T-helper 9 cell (primary cell): ENCODE measurements at regions not wholly inside any gene's neighbourhood (a gene's known extent, or its start where the extent isn't known, plus 50 kb on each side); places are given as distances from the start of the nearest gene placed in this dataset.

Source experiments
- DNase-seq: peaks from one replicate; pipeline ENCODE4 v3.0.0-alpha.2; 2020

DNA sequence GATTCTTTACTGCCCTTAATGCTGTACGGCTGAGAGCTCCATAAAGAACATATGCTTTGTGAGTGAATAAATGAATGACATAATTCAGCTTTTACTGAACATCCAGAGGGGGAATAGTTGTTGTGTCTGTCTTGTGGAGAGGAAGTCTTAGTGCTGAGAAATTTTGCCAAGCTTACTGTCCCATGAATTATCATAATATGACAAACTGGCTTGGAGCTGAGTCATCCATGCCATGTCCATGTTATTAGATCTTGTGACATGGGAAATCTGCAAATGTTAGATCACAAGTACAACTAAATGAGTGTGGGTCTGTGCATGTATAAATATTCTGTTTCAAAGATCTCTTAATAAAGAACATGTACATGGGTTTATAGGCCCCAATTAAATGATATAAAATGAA is 350.4 kb downstream of the BMP4 start:
- no peak for DNase-seq

DNA sequence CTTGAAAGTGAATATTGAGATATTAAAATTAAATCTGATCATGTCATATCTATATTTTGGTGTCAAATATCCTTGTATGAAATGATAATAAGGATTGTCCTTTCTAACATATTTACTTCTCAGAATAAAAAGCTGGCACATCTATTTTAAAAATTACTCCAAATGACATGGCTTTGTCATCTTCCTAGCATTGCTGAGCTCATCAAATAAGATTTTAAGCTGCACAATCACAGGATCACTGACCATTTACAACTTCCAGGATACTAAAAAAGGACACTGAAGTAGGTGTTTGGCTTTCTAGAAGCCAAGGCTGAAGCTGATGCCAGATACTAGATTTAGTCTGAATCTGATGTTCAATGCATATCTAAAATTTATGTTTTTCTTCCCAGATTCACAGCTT is 351.1 kb downstream of the BMP4 start:
- DNase-seq, result no peak

DNA sequence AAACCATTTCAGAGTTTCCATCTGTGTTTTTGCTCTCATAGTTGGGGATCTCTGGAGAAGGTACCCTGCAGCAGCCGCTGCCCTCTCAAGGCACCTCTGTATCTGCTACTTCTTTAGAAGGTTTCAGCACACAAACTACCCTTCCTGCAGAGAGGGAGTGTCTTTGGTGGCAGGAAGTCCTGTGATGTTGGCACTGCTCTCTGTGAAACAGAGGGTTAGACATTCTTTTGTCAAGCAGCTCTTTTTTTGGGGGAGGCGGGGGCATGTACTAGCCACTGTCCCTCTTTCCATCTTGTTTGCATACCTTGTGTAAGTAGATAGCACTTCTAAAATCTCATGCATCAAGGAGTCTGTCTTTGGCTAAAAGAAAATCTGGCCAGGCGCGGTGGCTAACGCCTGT is 352.6 kb downstream of the BMP4 start:
- DNase-seq, result no peak

DNA sequence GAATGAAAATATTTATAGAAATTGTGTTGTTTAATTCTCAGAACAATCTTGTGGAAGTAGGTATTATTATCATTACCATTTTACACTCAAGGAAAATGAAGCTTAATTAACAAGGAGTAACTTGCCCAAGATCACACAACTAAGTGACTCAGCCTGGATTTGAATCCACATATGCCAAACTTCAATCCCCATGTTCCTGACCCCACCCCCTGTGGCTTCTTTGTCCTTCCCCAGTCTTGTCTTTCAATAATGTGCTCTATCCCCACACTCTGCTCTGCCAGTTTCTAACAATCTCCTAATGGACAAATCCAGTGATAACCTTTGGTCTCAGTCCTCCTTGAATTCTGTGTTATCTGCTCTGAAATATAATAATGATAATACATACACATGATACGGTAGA is 355.2 kb downstream of the BMP4 start:
- DNase-seq, result no peak

DNA sequence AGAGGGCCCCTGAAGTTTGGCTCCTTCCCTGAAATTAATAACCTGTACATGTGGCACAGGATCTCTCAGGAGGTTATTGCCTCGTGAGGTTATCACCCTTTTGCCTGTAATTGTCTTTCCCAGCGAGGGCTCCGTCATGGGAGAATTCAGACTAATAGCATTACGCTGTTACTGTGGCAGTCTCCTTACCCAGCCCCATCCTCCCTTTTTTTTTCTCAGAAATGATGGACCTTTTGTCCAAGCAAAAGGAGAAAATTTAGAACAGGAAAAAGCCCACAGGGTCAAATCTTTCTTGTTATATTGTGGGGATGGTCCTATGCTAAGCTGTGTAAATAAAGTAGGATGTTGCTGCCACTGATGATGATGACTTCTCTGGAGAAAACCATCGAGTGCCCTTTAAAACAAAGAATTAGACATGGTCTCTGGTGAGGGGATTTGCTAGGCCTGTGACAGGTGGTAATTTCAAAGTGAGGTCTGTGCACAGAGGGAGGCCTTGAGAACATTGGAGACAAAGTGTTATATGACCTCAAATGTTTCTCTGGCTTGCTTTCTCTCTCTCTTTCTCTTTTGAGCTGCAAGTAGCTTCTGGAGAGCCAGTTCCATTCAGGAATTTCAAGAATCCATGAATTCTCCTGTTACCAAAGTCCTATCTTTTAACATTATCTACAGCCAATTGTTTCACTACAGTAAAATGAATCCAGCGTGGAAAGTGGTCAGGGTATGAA is 357.2 kb downstream of the BMP4 start:
- no peak for DNase-seq

DNA sequence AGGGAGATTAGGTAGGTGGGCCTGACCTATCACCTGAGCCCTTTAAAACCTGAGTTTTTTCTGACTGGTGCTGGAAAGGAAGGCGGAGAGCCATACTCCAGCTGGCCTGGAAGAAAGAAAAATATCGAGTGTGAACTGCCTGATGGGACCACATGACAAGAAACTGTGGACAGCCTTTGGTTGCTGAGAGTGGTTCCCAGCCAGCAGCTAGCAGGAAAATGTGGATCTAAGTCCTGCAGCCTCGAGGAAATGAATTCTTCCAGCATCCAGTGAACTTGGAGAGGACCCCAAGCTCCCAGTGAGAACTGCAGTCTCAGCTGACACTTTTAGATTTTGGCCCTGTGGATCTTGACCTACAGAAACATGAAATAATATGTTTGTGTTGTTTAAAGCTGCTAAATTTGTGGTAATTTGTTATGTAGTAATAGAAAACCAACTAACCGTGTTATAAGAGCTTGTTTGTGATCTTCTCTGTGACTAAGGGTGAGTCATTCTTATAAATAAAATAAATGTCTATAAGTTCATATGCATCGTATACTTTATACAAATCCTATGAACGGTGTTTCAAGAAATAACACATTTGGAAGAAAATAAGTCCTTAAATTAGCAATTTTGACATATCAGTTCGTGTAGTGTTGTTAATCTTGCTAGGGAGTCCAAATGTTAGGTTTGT is 359.6 kb downstream of the BMP4 start:
- no peak for DNase-seq

DNA sequence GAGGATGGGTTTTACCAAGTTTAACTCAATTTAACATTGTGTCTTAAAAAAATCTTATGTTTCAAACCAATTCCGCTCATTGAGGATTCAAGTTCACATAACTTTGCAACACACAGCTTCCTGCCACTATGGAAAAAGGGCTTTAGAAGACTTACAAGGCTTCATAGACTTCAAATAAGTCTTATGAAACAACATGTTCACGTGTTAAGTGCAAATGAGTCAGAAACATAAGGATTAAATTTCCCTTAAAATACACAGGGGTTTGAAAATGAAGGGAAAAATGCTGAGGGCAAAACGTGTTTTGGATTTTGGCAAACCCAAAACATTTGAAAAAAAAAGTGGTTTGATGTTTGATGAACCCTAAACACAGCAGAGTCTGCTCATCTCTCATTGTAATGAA is 364.8 kb downstream of the BMP4 start:
- DNase-seq, result no peak

DNA sequence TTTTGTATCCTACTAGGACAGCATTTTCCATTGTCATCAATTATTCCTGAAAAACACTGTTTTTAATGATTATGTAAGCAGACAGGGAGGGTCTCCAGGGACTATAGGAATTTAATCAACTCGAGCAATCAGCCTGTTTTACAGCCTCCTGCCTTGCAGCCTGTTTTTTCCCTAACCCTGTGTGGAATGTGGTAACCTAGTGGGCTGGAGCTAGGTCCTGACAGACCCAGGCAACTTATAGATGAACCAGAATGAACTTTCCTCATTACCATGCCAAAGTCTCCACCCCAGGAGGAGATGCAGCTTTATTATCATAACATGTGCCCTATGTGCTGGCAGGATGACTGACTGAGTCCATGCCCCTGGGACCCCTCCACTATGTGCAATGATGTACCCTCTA is 375.1 kb downstream of the BMP4 start:
- DNase-seq, result no peak

DNA sequence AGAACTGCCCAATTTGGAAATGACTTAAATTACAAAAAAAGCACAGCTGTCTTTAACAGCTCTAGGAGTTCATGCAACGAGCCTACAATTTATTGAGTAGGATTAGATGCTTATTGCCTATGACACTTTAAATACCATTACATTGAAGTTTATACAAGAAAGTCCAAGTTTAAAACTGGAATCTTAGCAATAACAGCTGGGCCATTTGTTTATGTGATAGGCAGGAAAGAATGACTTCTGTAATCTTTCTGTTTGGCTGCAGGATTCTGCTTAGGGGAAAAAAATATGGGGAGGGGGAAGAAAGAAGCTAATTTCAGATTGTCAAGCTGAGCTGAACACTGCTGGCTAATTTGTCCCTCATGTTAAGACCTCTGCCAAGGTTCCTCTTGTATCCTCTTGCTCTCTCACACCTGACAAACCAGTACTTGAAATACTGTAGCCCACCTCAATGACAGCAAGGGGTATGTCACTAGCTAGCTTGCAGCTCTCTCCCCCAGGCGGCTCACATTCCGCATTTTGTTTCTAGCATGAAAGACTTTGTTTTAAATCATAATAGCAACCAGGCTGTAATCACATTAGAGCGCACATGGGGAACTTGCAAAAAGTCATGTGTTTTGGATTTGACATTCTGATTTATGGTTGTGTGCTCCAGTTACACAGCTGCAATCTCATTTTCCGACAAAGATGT is 384.8 kb downstream of the BMP4 start:
- DNase-seq, result no peak

DNA sequence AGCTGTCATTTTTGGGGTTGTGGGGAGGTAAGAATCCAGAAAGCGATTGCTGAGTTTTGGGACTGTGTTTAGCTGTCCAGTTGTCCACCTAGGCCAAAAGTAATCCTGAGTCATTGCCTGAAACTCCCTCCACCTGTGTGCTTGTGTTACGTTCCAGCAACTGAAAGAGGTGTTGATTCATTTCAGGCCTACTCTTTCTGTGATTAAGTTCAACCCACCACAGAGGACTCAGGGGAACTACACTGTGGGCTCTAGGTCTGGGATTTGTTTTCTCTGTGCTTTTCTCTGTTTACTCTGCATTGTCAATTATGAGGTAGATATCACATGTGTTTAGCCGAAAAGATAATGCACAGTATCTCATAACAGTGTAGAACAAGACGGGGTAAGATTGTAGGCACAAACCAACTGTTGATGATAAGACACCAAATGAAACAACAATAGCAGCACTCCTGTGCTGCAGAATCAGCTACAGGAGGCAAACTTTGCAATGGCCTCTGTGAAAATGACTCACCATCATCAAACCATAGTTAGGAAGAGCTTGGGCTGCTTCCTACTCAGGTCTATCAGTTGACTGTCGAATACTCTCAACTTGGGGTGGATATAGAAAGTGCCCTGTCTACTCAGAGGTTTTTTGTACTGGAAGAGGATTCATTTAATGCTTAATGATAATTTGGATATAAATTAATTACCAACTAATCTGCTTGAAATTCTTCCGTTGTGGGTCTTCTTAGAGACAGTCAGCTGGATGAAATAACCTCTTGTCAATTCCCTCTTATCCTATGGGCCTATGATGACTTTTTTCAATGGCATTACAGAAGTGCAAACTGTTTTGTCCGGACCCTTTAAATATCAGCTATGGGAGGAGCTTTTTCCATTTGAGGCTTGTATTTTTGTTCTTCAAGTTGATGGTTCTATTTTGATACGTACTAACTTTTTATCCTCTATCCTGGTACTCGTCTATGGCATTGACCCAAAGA is 385.9 kb downstream of the BMP4 start:
- DNase-seq, result no peak

DNA sequence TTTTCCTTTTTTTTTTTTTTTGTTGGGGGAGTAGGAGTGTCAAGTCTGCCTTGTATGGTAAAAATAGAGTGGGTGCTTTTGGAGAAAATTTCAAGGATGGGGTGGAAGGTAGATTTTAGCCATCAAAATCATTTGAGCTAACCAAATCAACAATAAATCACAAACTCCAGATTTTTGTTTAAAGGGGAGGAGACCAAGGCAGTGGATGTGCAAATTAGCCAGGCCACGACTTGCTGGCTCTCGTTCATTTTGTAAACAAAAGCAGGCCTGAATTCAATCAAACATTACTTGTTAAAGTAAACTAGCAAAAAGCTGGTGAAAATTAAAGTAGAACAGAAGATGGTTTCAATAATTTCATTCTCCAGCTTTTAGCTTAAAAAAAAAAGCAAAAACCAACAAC is 387.2 kb downstream of the BMP4 start:
- DNase-seq, result no peak

DNA sequence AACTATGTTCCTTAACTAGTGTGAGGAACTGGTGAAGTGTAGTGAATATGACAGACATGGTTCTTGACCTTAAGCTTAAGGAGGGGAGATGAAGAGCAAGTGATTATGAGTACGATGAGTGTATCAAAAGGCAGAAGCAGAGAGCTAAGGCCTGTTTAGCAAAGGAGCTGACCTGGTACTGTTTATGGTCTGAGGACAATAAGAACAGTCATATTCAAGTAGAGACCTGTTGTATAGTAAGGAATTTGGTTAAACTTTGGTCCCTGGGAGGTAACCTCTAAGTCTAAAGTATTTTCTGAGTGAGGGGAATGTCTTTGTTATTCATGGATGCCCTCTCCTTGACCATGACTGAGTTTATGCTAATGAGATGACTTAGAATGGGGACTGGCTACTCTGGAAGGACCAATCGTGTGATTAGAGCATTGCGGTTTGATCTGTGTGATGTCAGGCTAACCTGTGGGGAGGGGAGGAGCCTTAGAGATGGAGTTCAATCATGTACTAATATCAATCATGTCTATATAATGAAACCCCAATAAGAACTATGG is 389.3 kb downstream of the BMP4 start:
- DNase-seq, result no peak

DNA sequence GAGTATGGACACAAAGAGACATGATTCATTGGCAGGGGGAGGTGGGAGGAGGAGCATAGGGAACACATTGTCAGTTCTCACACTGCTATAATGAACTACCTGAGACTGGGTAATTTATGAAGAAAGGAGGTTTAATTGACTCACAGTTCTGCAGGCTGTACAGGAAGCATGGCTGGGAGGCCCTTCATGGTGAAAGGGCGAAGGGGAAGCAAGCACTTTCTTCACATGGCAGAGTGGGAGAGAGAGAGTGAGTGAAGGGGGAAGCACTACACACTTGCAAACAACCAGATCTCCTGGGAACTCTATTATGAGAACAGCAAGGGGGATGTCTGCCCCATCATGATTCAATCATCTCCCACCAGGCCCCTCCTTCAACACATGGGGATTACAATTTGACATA is 391.8 kb downstream of the BMP4 start:
- no peak for DNase-seq

DNA sequence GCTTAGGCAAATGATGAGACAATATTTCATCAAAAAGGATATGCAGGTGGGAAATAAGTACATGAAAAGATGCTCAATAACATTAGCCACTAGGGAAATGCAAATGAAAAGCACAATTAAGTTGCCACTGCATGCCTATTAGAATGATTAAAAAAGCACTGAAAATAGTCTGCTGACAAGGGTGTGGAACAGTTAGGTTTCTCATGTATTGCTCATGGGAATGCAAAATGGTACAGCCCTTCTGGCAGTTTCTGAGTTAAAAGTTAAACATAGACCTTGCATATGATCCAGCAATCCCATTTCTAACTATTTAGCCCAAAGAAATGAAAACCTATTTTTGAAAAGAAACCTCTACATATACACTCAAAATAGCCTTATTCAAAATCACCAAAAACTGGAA is 393.0 kb downstream of the BMP4 start:
- no peak for DNase-seq

DNA sequence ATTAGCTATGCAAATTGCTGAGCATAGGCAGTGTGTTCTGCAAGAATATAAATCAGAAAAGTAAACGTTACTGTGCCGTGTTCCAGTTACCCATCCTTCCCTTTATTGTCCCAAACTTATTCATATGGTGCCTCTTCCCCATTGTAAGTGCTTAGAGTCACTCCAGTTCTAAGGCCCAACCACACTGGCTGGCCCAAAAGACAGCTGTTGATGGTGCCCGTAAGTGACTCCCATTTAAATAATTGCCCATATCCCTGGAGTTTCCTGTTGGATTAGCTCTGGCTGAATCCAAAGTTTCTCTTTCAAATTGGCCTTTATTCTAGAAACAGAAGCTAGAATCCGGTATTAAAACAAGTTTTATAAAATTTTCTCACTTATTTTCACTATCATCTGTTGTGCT is 400.1 kb upstream of the DDHD1 start:
- DNase-seq, result no peak

DNA sequence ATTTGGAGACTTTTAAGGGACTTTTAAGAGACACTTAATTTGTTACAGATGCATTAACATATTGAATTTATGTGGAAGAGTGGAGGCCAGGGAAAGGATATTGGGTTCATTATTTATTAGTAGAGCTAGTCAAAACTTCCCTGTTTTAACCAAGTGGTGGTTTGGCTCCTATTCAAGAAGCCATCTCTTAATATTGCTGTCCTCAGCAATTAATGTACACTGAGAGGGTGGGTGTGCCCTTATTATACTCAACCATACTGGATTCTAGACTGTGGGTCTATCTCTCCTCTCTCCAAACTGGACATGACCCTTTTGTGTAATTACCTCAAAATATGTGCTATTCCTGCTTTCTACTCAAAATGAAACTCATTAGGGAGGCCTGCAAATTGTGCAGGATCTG is 398.7 kb upstream of the DDHD1 start:
- no peak for DNase-seq

DNA sequence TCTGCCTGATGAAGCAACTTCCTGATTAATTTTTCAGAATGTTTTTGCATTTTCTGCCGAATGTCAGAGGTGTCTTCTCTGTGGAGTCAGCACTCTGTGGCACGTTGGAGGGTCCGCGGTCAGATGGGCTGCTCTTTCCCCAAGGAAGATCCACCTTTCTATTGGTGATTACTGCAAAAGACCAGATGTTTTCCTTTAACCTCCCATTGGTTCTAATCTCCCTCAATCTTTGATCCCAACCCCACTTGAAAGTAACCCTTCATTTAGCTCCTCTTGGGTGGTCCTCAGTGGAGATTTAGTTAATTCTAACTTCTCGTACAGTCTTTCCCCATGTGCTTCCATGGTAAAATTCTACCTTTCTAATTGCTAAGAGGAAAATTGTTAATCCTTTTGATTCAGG is 397.7 kb upstream of the DDHD1 start:
- no peak for DNase-seq

DNA sequence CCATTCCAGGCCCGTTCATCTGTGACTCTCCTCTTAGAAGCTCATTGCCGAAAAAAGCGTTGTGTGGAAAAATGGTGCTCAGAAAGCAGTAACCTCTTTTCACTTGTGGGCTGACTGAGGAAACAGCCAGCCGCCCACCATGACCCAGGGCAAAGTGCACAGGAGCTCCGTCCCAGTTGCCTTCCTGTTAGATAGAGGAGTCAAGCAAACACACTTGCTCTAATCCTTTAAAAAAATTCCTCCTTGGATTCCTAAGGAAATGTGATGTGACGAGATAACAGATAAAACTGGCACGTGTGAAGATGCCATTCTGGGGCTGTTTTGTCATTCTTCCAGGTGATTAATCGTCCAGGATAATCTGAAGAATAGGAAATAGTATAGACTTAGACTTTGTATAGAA is 396.8 kb upstream of the DDHD1 start:
- no peak for DNase-seq

DNA sequence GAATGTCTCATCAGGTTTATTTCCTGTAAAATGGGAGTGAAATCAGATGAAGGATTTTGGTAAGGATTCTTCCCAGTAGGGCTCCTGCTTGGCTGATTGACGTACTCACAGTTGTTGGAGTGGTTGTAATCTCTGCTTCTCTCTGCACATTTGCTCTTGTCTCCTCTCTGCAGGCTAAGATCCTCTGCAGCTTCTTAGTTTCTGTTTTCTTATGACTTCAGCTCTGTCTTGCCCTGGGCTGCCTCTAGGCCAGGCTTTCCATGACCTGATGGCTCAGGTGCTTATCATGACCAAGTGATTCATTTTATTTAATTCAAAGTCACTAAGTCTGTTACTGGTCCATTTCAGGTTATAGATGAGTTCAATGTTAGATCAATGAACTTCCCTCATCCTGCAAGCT is 394.5 kb upstream of the DDHD1 start:
- no peak for DNase-seq

DNA sequence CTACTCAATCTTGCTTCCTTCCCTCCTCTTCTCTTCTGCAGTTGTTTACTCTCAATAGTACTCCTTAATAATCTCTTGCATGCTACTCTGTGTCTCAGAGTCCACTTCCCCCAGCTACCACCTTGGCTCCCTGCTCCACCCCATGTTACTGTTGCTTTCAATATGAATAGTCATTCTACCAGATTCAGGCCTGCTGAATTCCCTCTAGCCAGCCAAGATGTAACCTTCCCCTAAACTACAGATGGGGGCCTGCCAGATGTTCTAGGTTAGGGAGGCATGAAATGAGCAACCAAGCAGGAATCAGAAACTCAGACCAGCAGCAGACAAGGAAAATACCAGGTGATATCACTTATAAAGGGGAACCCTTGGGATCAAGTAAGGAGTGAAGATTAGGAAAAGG is 392.1 kb upstream of the DDHD1 start:
- no peak for DNase-seq

DNA sequence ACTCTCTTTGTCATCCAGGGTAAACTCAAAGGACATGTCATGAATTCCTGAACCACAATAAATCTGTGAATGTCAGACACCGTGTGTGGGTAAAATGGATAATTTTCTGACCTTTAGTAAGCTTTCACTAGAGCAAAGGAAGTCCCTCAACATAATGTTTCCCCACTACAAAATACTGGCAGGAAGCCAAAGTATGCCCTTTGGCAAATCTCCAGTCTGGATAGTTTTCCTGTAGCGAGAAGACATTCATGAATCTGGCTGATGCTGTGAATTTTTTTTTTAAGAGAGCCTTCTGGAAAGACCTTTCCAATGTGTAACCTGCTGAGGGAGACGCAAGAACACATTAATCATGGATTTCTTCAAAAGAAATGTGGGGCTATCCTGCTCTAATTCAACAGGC is 389.6 kb upstream of the DDHD1 start:
- no peak for DNase-seq

DNA sequence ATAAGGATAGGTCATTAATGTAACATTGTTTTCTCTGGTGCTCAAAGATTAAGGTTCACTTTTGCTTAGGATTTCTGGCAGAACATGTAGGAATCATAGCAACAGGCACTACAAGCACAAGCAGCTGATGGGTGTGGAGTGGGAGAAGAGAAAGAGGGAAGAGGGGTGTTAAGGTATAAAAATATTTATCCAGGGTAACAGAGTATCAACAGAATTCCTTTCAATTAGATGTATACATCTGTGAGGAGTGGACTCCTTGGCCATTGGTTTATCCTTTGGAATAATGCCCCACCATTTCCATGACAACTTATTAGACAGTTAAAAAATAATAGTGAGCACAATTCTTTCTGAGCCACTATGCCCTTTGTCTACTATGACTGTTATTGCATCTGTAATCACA is 388.3 kb upstream of the DDHD1 start:
- no peak for DNase-seq
